Caco-2 (cell line): ENCODE measurements at regions not wholly inside any gene's neighbourhood (a gene's known extent, or its start where the extent isn't known, plus 50 kb on each side); places are given as distances from the start of the nearest gene placed in this dataset.

Experiments
- BruUV-seq: library from RNA; stranded (reverse); fragments of 400-500 nt; replicated peaks from 2 replicates; lab custom pipeline; 2021; lab: Mats Ljungman, UMichigan
- CTCF ChIA-PET: fragments of 300-600 bp; sonication (Branson Sonifier 250); formaldehyde crosslinking; loops from one replicate; lab custom pipeline; 2022; ENCODE audit warnings: antibody characterized with exemption; lab: Charles Lee
- POLR2A ChIA-PET: fragments of 300-600 bp; sonication (Branson Sonifier 250); formaldehyde crosslinking; loops from one replicate; lab custom pipeline; 2022; ENCODE audit warnings: antibody characterized with exemption; lab: Charles Lee
- DNase-seq, 2 experiments: peaks; one replicate each; pipeline versions ENCODE4 v3.0.0 to v3.0.0-alpha.2; 2020 to 2022
- H3K27me3 ChIP-seq: replicated peaks from 2 replicates; pipeline ENCODE4 v1.6.0; 2011; ENCODE audit warnings: low read length; ENCODE audit not compliant: control insufficient read depth, insufficient read depth
- H3K36me3 ChIP-seq: 2 replicates; pipeline ENCODE4 v1.5.1; 2011; ENCODE audit warnings: low read length; ENCODE audit not compliant: control insufficient read depth, insufficient read depth
- H3K4me1 ChIP-seq: fragments of 250-450 bp; sonication (Bioruptor Pico); 2 replicates; pipeline ENCODE4 v1.5.1; 2020; ENCODE audit warnings: mild to moderate bottlenecking
- H3K4me3 ChIP-seq: 2 replicates; pipeline ENCODE4 v1.5.1; 2011; ENCODE audit warnings: low read depth, mild to moderate bottlenecking, control low read depth, low read length
- H3K9me3 ChIP-seq: fragments of 250-450 bp; sonication (Bioruptor Pico); 2 replicates; pipeline ENCODE4 v1.5.1; 2020; ENCODE audit warnings: mild to moderate bottlenecking, moderate library complexity
- H3K27ac Mint-ChIP-seq: one replicate; pipeline ENCODE4 v1.8.0; 2022; ENCODE audit warnings: mixed read lengths; ENCODE audit not compliant: unreplicated experiment
- H3K27me3 Mint-ChIP-seq: one replicate; pipeline ENCODE4 v1.8.0; 2022; ENCODE audit warnings: mixed read lengths; ENCODE audit not compliant: insufficient read depth, unreplicated experiment
- H3K36me3 Mint-ChIP-seq: one replicate; pipeline ENCODE4 v1.8.0; 2022; ENCODE audit warnings: mild to moderate bottlenecking, mixed read lengths; ENCODE audit not compliant: insufficient read depth, unreplicated experiment
- H3K4me1 Mint-ChIP-seq: one replicate; pipeline ENCODE4 v1.8.0; 2022; ENCODE audit warnings: low read depth, mixed read lengths; ENCODE audit not compliant: unreplicated experiment
- H3K4me3 Mint-ChIP-seq: one replicate; pipeline ENCODE4 v1.8.0; 2022; ENCODE audit warnings: mild to moderate bottlenecking, moderate library complexity, mixed read lengths; ENCODE audit not compliant: unreplicated experiment
- H3K9me3 Mint-ChIP-seq: one replicate; pipeline ENCODE4 v1.8.0; 2022; ENCODE audit warnings: mixed read lengths; ENCODE audit not compliant: unreplicated experiment
- intact Hi-C: fragments of 100-400 bp; cut with micrococcal nuclease; formaldehyde crosslinking; loops from one replicate; pipeline ENCODE4 v1.10.0; 2022; ENCODE audit not compliant: unreplicated experiment
- TF ChIP-seq, protein P1 (sequence below), 2 experiments: fragments of 200-600 bp in 1 of 2; IDR thresholded peaks; 1 replicate in 1 of 2; 2 replicates in 1 of 2; pipeline versions ENCODE4 v1.5.1 to v1.8.0; 2011 to 2022; ENCODE audit warnings: antibody characterized with exemption in 1 of 2, control low read depth in 1 of 2, inconsistent platforms in 1 of 2, low read depth in 1 of 2, low read length in 1 of 2, mild to moderate bottlenecking in 1 of 2, moderate library complexity in 1 of 2; ENCODE audit not compliant: insufficient read depth in 1 of 2, severe bottlenecking in 1 of 2, unreplicated experiment in 1 of 2

DNA sequence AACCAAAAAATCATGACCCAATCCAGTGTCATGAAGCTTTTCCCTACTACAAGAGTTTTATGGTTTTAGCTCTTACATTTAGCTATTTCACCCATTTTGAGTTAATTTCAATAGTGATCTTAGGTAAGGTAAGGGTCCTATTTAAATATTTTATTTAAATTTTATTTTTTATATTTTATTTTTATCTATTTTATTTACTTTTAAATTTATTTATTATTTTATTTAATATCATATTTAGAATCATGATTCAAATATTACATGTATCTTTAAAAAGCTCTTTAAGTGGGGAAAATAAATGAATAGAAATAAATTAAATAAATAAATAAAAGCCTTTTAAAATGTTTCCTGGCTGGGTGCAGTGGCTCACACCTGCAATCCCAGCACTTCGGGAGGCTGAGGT is 276.0 kb downstream of the SKIDA1 start:
- no peak overlapping the region for H3K27ac Mint-ChIP-seq
- H3K9me3 Mint-ChIP-seq: peaks cover 9% of the 10 kb centered on the region
- no TSS peak for BruUV-seq
- peaks cover 6% of the 10 kb centered on the region for H3K36me3 Mint-ChIP-seq
- TF ChIP-seq, protein P1, sequence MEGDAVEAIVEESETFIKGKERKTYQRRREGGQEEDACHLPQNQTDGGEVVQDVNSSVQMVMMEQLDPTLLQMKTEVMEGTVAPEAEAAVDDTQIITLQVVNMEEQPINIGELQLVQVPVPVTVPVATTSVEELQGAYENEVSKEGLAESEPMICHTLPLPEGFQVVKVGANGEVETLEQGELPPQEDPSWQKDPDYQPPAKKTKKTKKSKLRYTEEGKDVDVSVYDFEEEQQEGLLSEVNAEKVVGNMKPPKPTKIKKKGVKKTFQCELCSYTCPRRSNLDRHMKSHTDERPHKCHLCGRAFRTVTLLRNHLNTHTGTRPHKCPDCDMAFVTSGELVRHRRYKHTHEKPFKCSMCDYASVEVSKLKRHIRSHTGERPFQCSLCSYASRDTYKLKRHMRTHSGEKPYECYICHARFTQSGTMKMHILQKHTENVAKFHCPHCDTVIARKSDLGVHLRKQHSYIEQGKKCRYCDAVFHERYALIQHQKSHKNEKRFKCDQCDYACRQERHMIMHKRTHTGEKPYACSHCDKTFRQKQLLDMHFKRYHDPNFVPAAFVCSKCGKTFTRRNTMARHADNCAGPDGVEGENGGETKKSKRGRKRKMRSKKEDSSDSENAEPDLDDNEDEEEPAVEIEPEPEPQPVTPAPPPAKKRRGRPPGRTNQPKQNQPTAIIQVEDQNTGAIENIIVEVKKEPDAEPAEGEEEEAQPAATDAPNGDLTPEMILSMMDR (IDR thresholded peaks at IDR 0.05; ENCODE audit: insufficient read depth in 1 of 2, low read depth in 1 of 2, low read length in 1 of 2, severe bottlenecking in 1 of 2, unreplicated experiment in 1 of 2): no peak
- H3K4me1 Mint-ChIP-seq: no peaks in the 10 kb centered on the region
- H3K4me3 ChIP-seq: no peak overlapping the region
- CTCF ChIA-PET: no interaction called here
- no peak for DNase-seq
- intact Hi-C loops: no loop called here
- H3K36me3 ChIP-seq: no peaks in the 10 kb centered on the region
- H3K4me3 Mint-ChIP-seq: no peak overlapping the region
- H3K9me3 ChIP-seq: peaks cover 11% of the 10 kb centered on the region
- H3K4me1 ChIP-seq: no peaks in the 10 kb centered on the region
- POLR2A ChIA-PET: no interaction called here
- no peaks in the 10 kb centered on the region for H3K27me3 ChIP-seq
- H3K27me3 Mint-ChIP-seq: no peaks in the 10 kb centered on the region

DNA sequence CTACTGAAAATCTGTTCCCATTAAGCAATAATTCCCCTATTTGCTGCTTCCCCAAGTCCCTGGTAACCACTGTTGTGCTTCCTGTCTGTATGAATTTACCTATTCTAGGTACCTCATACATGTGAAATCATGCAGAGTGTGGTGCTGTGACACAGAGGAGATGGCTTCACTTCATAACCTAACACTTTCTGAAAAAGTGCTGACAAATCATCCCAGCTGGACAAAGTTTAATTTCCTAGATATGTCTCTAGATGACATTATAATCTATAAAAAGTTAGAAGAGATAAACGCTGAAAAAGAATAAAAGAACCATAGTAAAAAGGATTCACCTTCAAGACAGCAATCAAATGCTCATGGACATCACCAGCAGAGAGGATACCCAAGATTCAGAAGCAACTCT is 277.9 kb downstream of the SKIDA1 start:
- Mint-ChIP-seq H3K9me3 (peaks cover 9% of the 10 kb centered on the region), H3K27me3 (no peaks in the 10 kb centered on the region), H3K36me3 (peaks cover 6% of the 10 kb centered on the region), H3K4me1 (peaks cover 6% of the 10 kb centered on the region), H3K4me3 (no peak overlapping the region), H3K27ac (no peak overlapping the region)
- TF ChIP-seq, protein P1 (IDR thresholded peaks at IDR 0.05; ENCODE audit: insufficient read depth in 1 of 2, low read depth in 1 of 2, low read length in 1 of 2, severe bottlenecking in 1 of 2, unreplicated experiment in 1 of 2): no peak
- Histone ChIP-seq H3K36me3 (no peaks in the 10 kb centered on the region), H3K4me3 (no peak overlapping the region), H3K9me3 (peaks cover 8% of the 10 kb centered on the region), H3K27me3 (no peaks in the 10 kb centered on the region), H3K4me1 (peaks cover 12% of the 10 kb centered on the region)
- ChIA-PET POLR2A (no interaction called here), CTCF (no interaction called here)
- no peak for DNase-seq
- no TSS peak for BruUV-seq
- intact Hi-C loops: no loop called here

DNA sequence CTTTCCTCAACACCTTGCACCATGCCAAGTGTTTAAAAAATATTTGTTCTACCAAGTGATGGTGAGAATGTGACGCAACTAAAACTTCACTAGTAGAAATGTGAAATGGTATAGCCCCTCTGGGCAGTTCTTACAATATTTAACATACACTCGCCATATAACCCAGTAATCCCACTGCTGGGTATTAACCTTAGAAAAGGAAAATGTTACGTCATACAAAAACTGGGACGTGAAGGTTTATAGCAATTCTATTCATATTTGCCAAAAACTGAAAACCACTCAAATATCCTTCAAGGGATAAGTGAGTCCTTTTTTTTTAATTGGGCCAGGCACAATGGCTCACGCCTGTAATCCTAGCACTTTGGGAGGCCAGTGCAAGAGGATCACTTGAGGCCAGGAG is 279.3 kb downstream of the SKIDA1 start:
- peaks cover 7% of the 10 kb centered on the region for H3K9me3 Mint-ChIP-seq
- no peak overlapping the region for H3K4me3 ChIP-seq
- intact Hi-C loops: no loop called here
- no peak for DNase-seq
- H3K4me3 Mint-ChIP-seq: no peak overlapping the region
- peaks cover 13% of the 10 kb centered on the region for H3K4me1 Mint-ChIP-seq
- H3K4me1 ChIP-seq: peaks cover 19% of the 10 kb centered on the region
- H3K9me3 ChIP-seq: peaks cover 8% of the 10 kb centered on the region
- H3K27me3 Mint-ChIP-seq: no peaks in the 10 kb centered on the region
- H3K27ac Mint-ChIP-seq: no peak overlapping the region
- no TSS peak for BruUV-seq
- CTCF ChIA-PET: no interaction called here
- TF ChIP-seq, protein P1 (IDR thresholded peaks at IDR 0.05; ENCODE audit: insufficient read depth in 1 of 2, low read depth in 1 of 2, low read length in 1 of 2, severe bottlenecking in 1 of 2, unreplicated experiment in 1 of 2): no peak
- POLR2A ChIA-PET: no interaction called here
- no peaks in the 10 kb centered on the region for H3K27me3 ChIP-seq
- no peaks in the 10 kb centered on the region for H3K36me3 ChIP-seq
- peaks cover 6% of the 10 kb centered on the region for H3K36me3 Mint-ChIP-seq
